Activated naive CD4-positive, alpha-beta T cell (primary cell): ENCODE measurements at regions not wholly inside any gene's neighbourhood (a gene's known extent, or its start where the extent isn't known, plus 50 kb on each side); places are given as distances from the start of the nearest gene placed in this dataset.

ENCODE experiments used
- DNase-seq, 4 experiments: peaks; one replicate each; lab custom pipeline; 2025; lab: John Stamatoyannopoulos, UW

DNA sequence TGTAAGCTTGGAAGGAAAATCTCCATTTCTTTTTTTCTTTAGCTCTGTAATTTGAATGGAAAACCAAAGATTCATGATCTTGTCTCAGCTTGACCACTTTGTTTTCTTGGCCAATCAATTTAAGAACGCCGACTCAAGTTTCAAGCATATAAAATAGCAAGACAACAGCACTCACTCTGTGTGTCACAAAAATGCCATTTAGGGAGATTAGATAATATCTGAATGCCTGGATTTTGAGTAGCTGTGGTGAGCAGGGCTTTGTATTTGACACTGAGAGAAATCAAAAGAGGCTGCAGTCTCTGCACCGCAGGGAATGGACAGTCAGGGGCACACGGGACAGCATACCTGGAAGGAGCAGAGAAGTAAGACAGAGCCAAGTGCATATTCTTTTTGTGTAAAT, 209.5 kb upstream of the SLC10A2 start:
- no peak for DNase-seq

DNA sequence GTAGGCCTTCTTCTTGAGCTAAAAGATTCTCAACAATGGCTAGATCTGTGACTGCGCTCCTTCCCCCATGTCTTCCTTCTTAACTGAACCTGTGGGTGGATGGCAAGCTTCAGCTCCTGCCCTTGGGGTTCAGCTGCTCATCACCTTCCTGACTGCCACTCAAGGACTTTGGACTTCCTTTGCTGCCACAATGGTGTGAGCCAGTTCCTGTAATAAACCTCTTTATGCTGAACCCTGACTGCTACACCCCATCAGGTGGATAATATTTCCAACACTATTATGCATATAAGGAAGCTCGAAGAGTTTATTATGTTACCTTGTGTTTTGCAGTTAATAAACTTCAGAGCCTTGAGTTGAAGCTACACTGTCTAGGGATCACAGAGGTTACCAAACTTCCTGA, 208.9 kb upstream of the SLC10A2 start:
- no peak for DNase-seq

DNA sequence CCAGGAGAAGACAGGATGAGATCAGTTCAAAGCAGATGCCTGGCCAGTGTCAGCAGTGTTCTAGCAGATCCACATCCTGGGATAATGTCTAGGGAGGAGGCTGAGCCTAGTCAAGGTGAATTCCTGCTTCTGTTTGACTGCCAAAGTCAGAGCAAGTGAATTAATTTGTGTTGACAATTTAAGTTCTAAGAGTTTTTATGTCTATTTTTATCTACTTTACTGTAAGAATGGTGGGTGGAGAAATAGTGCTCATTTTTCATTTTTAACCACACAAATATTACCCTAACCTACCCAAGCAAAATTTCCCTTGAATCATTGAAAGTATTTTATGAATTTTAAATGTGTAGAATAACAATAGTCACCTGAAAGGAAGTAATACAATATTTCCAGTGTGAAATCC, 207.6 kb upstream of the SLC10A2 start:
- DNase-seq, result no peak

DNA sequence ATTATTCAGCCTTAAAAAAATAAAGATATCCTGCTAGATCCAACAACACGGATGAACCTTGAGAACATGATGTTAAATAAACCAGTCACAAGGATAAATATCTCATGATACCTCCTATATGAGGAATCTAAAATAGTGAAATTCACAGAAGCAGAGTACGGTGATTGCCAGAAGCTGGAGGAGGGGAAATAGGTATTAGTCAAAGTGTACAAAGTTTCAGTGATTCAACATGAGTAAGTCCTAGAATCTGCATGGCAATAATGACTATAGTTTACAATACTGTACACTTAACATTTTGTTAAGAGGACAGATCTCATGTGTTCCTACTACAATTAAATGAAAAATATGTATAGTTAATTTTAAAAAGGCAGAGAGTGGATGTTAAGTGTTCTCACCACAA, 206.6 kb upstream of the SLC10A2 start:
- no peak for DNase-seq

DNA sequence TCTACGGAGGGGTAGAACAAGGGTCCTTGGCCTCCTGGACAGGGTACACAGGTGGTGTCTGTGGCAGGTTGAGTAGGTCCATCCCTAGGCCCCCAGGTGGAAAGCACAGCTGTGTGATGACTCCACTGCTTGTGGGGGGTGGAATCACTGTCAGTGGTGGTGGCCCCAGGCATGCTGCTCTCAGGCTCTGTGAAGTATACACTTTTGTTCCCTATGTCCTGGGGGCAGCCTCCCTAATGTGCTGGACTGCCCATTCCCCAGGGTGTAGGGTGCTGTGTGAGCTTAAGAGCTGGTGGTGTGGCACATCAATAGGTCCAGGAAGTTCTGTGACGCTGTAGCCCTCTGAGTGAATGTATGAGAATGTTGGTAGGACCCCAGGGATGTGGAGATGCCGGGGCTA, 197.2 kb upstream of the SLC10A2 start:
- no peak for DNase-seq

DNA sequence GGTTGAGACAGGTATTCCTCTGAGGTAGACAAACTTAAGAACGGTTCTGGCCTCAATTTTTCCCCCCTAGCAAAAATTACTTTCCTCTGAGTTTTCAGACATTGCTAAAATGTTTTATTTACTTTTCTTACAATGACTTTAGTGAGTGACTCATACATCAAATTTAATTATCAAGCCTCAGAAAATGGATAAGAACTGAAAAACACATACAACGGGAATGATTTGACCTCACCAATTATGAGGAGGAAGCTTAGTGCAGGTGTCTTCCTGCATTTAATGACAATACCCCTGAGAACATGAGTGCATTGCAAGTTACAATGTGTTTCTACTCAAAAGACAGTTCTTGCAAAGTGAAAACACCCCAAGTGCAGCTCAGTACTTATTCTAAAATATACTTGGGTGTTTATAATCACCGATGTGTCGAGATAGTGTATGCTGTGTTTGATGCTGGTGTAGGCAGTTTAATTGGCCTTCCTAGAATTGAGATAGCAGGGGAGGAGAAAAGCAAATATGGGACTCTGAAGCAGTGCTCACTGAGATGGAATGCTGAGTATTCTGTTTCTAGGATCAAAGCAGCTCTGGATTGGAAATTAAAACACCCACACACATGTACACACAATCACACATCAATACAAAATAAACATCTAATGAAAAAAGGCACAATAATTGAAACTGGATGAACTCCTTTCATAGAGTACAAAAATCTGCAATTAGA, 189.5 kb upstream of the SLC10A2 start:
- DNase-seq, result no peak

DNA sequence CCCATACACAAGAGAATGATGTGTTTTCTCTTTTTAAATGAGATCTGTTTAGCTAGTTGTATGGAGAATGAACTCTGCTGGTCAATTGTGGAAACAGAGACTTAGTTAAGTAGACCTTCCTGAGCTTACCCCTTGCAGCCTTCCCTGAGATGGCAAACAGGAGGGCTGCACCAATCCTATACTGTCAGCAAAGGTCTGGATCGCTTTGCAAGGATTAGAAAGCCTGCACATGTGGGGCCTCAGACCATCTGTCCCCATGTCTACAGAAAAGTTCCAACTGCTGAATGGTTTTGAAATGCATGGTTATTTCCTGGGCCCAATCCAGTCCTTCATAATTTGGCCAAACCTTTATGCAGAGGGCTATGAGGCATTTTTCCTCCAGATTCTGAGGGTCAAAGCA, 183.9 kb upstream of the SLC10A2 start:
- no peak for DNase-seq

DNA sequence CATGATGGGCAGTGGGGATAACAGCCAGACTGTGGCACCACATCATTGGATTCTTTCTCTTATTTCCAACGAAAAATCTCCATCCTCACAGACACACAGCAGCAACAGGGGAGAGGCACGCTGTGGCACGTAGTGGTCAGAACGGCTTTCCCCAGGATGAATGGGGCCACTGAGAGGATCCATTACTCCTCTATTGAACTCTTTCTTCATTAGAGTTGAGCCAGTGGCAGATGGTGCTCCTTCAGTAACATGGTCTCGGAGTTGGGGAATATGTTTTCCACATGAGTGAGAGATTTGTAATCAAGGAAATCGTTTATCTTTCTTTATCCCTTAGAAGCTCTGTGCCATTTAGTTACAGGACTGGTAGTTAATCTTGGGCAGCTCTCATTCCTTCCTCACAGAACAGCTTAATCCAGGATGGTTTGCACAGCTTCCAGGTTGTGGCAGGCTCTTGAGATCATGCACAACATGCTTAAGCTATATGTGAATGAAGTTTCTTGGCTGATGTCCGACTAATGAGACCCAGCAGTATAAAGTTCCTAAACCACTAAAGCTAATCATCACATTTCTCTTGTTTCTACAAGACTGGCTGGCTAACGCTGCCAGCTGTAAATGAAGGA, 180.5 kb upstream of the SLC10A2 start:
- DNase-seq, result no peak

DNA sequence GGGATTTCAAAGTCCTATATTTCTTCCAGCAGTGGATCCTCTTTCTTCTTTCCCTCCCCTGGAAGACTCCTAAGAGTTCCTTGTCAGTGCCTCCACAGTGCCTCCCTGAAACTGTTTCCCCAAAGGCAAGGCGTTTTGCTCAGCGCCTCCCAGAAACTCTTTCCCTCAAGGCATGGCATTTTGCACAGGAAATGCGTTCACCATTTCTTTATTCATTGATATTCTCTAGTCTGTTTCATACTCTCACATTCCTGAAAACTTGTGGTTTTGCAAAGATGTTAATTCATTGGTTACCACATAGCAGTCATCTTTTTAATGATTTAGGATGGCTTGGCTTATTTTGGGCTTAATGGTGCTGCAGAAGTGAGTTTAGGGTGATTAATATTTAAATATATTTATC, 177.3 kb upstream of the SLC10A2 start:
- no peak for DNase-seq

DNA sequence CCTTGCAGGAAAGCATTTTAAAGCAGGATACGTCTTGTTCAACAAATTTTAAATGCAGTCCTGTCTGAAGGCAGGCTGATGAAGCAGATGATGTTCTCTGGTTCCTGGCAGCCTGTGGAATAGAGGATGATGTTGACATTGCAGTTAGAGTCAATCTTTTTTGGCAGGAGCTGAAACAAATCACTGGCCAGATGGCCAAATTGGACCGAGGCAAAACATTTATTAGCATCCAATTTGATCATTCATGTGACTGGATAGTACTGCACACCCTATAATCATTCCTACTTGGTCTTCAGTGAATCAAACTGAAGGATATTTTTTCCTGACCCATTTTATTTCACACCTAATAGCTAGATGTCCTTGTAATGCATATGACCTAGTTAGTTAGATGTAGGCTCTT, 172.2 kb upstream of the SLC10A2 start:
- DNase-seq, result no peak

DNA sequence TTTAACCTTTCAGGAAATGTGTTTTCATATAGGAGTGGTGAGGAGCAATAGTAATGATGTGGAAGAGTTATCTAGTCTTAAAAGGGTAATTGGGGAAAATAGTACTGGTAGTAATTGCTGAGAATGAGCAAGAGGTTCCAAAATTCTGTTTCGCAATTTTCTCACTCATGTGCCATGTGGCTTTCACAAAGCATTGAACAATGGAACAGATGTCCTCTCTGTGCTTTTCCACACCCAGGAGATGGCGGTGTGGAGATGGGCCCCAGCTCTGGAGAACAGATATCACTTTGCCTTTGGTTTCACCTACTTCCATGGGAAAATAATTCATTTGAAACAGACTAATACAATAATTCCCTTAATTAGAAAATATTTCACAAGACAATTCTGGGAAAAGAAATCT, 170.0 kb upstream of the SLC10A2 start:
- DNase-seq, result no peak

DNA sequence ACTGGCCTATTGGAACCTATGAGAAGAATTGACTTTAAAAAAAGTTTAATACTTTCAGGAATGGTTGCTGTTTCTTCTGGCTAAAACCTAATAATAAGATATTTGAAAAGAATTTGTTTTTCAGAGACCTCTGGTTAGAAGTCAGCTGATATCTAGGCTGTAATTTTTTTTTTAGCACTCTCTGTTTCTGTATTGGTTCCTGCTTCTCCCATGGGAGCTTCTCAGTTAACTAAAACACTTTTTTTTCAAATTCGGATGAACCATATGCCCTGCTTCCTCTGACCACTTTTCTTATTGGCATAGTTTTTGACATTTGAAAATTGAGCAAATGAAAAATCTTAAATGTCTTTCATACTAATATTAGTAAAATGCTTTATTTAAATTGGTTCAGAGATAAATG, 163.5 kb upstream of the SLC10A2 start:
- DNase-seq, result no peak

DNA sequence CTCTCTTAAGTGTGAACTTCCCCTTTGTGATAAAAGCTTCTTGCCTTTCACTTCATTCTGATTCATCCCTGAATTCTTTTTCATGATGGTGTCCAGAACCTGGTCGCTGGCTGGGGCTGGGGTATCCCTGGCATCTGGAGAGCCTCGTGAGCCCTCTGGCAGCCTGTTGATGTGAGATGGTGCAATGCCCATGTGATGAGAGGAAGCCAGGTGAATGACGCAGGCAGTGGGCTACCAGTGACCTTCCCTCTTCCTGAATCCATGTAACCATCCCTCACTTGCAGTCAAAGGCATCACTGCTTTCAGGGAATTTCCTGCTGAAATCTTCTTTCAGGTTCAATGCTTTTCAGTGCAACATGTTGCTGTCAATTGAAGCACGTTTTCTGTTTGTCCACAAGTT, 158.6 kb upstream of the SLC10A2 start:
- no peak for DNase-seq

DNA sequence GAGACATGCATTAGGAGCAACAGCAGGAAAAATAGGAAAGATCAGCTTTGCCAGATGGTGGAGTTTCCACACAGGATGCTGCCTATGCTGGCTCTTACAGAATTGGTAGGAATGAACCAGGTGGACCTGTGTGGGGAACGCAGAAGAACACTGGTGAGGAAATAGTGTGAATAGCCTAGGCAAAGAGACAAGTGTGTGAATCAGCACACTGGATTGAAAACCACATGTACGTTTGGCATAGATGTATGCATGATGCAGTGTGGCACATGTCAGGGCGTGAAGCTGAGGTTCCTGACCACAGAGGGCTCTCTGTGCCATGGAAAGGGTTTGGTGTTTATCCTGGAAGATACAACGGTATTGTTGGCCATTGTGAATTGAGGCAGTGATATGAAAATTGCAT, 156.5 kb upstream of the SLC10A2 start:
- no peak for DNase-seq

DNA sequence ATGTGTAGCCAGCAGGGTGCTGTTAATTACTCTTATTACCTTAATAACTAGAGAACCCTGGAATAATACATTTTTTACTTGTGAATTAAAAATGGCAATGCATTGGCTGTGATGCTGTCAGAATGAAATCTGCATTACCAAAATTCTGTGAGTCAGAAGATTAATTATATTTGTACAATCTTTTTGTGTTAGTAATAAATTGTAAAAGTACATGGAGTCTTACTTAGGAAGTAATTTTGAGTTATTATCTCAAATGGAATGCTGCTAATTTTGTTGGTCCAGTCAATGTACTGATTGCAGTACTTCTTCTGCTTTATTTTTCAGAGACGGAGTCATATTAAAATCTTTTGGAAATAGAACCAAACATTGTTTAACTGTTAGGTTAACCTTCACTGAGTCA, 152.0 kb upstream of the SLC10A2 start:
- DNase-seq, result no peak

DNA sequence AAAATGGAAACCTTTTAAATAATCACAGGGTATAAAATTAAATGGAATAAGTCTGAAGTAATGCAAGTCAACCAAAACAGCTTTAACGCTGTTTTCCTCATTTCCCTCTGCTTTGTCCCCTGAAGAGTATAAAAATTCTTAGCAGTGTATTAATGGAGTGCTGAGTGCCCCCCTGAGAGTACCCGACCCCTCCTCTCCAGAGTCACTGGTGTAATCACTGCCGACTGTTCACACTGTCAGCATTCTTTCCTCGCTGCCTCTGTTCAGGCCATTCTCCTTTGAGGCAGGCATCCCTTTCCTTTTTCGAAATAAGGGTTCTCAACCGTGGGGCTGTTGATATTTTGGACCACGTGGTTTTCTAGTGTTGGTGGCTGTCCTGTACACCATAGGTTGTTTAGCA, 146.9 kb upstream of the SLC10A2 start:
- no peak for DNase-seq

DNA sequence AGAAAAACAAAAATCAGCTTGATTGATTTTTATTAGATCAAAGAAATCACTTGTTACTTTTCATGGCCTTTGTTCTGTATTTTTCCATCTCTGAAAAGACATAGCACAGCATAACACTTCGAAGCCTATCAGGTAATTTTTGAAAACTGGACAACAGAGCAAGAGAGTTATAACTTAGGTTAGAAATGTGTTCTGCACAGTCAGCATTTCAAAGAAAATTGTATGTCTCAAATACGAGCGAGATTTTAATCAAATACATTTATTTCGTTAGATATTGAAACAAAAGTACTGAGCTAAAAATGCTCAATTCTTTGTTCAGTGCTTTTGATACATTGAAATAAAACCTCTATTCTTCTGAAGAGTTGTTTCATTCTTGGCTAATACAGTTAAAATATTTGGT, 144.1 kb upstream of the SLC10A2 start:
- DNase-seq, result no peak

DNA sequence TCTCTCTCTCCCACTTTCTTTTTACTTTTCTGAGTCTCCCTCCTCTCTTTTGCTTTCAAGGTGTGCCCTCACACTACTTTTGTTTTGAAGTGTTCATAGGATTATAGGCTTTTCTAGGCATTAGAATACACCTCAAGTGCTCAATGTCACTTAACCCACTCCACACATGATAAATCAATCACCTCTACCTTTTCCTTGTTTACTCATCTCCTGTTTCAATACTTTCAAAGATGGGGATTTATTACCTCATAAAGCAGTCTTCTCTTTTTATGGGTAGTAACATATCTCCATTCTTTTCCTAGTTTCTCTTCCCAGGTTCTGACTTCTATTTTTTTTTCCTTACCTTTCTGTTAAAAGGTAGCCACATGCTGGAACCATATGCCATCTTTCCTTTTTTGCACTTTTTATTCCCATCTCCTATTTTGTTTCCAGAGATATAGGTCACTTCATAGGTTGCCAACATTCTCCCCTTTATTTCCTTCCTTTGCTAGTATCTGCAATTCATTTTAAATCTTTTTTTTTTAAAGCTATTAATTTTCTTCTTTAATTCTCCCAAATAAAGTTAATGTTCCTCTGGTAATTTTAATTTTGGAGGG, 137.6 kb upstream of the SLC10A2 start:
- DNase-seq, result no peak

DNA sequence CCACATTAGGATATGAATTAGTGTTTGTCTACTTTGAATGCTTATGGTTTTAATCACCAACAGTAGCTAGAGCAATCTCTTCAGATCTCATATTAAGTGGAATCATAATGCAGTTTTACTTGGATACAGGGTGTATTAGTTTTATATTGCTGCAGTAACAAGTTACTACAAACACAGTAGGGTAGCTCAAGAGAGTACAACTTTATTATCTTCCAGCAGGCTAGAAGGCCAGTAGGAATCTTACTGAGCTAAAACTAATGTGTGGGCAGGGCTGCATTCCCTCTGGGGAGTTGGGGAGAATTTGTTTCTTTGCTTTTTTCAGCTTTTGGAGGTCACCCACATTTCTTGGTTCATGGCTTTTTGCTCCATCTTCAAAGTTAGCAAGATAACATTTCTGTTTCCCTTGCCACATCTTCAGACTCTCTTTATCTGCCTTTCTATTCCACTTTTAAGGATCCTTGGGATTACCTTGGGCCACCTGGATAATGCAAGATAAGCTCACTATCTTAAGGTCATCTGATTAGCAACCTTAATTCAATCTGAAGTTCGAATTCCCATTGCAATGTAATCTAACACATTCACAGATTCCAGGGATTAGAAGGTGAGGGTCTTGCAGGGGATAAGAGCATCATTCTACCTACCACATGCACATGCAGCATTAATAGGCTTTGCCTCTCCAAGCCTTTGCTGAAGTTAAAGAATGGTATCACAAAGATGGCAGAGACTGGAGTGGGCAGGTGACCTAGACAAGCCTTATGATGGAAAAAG, 134.1 kb upstream of the SLC10A2 start:
- no peak for DNase-seq

DNA sequence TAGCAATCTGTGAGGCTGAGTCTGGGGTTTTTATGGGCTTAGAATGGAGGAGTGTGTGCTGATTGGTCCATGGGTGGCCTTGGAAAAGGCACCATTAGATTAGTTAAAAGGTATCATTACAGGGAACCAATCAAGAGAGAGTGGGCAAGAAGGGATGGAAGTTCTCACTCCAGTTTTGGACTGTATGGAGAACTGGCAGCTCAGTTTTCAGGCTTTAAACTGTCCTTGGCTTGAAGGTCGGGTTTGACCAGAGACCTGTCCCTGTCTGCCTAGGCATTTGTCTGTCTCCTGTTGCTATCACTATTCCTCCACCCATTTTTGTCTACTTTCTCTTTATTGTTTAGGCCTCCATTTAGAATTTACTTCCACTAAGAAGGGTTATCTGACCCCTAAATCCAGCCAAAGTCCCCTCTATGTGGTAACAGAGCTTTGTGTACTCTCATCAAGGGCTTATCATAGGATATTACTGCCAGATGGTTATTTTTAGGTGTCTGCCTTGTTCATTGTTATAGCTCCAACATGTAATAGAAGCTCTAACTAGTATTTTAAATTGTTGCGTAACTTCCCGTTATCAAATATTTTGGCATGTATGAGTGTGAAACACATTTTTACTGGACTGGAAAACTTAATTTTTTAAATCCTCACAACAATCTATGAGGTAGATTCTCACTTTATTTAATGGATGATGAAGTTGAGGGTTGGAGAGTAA, 133.3 kb upstream of the SLC10A2 start:
- no peak for DNase-seq

DNA sequence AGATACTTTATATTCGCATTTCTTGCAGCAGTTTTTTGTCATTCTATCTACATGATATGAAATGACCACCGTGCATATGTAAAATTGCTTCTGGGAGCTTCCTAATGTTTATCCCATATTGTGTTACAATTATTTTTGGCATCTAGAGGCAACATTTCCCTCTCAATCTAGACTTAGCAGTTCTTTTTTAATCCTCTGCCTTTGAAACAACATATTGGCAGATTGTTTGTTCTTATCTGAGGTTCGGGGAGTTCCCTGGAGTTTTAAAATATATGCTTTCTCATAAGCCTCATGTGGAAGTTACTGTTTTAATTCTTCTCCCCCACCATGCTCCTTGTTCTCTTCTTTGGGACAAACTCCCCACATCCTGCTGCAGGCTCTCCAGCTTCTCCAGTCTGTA, 130.1 kb upstream of the SLC10A2 start:
- DNase-seq, result no peak

DNA sequence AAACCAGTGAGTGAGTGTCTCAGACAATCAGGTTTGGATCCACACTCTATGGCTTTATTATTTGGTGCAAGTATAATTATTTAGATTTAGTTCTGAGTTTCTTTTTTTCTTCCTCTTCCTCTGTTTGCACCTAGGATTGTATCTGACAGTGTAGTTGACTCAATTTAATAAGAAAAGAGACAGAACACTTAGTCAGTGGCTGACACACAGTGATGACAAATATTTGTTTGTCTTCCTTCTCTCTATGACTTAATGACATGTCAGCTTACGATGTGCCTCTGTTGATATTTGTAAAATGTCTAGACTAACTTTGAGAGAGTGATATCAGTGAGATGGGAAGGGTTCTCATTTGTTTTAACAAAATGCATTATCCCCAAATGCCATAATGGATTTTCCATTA, 129.5 kb upstream of the SLC10A2 start:
- no peak for DNase-seq
